ENCODE measurements at regions not wholly inside any gene's neighbourhood (a gene's known extent, or its start where the extent isn't known, plus 50 kb on each side); places are given as distances from the start of the nearest gene placed in this dataset.

DNA sequence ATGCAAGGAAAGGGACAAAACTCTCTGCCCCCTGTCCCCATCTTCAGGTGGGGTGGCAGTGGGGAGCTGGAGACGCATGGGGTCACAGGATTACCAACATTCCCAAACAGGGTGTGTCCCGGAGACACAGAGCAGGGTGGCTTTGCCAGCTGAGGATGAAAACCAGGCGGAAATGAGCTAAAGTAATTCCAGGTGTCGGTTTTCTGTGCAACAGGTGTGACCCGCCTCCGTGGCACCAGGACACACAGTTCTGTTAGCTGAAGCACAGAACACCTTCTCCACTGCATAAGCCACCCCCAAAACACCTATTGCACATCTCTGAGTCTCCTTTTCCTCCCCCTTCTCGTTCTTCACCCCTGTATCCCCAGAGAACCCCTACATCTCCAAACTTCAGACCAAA, 122.7 kb upstream of the GLI2 start:
- H3K4me1 ChIP-seq, result peaks cover 4% of the 10 kb centered on the region in 2 donors
- DNase-seq, result no peak
- in situ Hi-C loops (cut with MboI; ENCODE audit: low sequenced_read_pairs in 4 of 4), result no loop called here
- H3K27ac ChIP-seq, result no peak overlapping the region
- H3K9me3 ChIP-seq, result no peaks in the 10 kb centered on the region
- no peaks in the 10 kb centered on the region for H3K36me3 ChIP-seq
- no peaks in the 10 kb centered on the region for H3K27me3 ChIP-seq
- intact Hi-C loops (cut with DNase I; ENCODE audit: low total_unique reads), result no loop called here
- no peak overlapping the region for H3K4me3 ChIP-seq
- TF ChIP-seq, protein P1, sequence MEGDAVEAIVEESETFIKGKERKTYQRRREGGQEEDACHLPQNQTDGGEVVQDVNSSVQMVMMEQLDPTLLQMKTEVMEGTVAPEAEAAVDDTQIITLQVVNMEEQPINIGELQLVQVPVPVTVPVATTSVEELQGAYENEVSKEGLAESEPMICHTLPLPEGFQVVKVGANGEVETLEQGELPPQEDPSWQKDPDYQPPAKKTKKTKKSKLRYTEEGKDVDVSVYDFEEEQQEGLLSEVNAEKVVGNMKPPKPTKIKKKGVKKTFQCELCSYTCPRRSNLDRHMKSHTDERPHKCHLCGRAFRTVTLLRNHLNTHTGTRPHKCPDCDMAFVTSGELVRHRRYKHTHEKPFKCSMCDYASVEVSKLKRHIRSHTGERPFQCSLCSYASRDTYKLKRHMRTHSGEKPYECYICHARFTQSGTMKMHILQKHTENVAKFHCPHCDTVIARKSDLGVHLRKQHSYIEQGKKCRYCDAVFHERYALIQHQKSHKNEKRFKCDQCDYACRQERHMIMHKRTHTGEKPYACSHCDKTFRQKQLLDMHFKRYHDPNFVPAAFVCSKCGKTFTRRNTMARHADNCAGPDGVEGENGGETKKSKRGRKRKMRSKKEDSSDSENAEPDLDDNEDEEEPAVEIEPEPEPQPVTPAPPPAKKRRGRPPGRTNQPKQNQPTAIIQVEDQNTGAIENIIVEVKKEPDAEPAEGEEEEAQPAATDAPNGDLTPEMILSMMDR (IDR thresholded peaks at IDR 0.05 in 4 of 5, conservative IDR thresholded peaks at IDR 0.05 in 1 of 5), result no peak
- TF ChIP-seq POLR2A (IDR thresholded peaks at IDR 0.05), result no peak
- ATAC-seq, result no peak

DNA sequence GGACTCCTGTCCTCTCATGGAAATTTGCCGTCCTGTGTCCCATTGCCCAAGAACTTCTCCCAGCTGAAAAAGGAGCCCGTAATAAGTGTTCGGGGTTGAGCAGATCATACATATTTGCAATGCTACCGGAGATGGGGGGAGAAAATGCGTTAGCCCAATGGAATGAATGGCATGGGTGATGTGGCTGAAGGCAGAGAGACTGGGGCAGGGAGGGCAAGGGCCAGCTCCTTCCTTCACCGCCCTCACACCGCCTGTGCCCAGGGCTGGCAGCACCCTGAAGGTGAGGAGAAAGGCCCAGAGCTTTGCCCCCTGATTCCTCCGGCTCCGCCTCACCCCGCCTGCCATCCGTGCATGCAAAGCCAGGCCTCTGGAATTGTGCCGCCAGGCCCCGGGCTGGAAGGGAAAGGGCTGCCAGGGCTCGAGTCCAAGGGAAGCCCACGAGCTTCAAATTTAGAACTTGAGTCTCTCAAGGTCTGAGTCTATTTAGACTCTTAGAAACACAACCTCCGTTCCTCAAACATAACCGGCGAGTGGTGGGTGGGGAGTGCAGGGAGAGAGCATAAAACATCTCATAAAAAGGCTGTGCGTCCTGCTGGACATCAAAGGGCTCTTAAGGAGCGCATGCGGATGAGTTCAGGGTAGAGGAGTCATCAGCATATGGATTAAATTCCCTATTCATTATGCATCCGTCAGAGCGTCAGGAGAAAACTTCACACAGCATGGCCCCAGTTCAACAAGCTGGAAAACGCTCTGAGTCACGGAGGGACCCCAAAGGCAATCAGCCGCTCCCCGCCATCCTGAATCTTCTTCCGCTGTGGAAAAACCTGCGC, 121.7 kb upstream of the GLI2 start:
- no peak overlapping the region for H3K27ac ChIP-seq
- no peak for TF ChIP-seq POLR2A (IDR thresholded peaks at IDR 0.05)
- TF ChIP-seq, protein P1 (IDR thresholded peaks at IDR 0.05 in 4 of 5, conservative IDR thresholded peaks at IDR 0.05 in 1 of 5), result no peak

DNA sequence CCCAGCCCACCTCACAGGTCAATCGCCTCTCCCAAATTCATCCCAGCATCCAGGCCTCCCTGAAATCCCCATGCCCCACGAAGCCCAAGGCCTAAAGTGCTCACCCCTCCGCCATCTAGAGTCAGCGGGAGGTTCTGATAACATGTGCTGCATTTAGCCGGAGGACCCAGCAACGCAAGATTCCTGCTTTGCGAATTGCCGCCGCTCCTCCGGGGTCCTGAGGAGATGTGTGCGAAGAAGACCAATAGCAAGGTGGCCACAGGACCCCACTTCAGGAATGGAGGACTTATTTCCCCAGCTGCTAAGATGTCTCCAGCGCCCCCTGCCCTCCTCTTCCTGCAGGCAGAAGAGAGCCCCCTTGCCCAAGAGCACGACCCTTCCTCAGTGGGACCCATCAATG, 120.8 kb upstream of the GLI2 start:
- H3K27me3 ChIP-seq, result no peaks in the 10 kb centered on the region
- no peak overlapping the region for H3K27ac ChIP-seq
- H3K36me3 ChIP-seq, result no peaks in the 10 kb centered on the region
- ATAC-seq (no peak), DNase-seq (no peak)
- no peaks in the 10 kb centered on the region for H3K9me3 ChIP-seq
- in situ Hi-C loops (cut with MboI; ENCODE audit: low sequenced_read_pairs in 4 of 4), result no loop called here
- intact Hi-C loops (cut with DNase I; ENCODE audit: low total_unique reads), result no loop called here
- no peak overlapping the region for H3K4me3 ChIP-seq
- peaks cover 4% of the 10 kb centered on the region in 2 donors for H3K4me1 ChIP-seq
- TF ChIP-seq POLR2A (IDR thresholded peaks at IDR 0.05), result no peak
- TF ChIP-seq, protein P1 (IDR thresholded peaks at IDR 0.05 in 4 of 5, conservative IDR thresholded peaks at IDR 0.05 in 1 of 5), result no peak

More for the DNA sequence above, 121.7 kb upstream of the GLI2 start:
- no peak for ATAC-seq
- no peak for DNase-seq
- in situ Hi-C loops (cut with MboI; ENCODE audit: low sequenced_read_pairs in 4 of 4), result no loop called here
- no peak overlapping the region for H3K4me3 ChIP-seq
- peaks cover 4% of the 10 kb centered on the region in 2 donors for H3K4me1 ChIP-seq
- intact Hi-C loops (cut with DNase I; ENCODE audit: low total_unique reads), result no loop called here
- H3K27me3 ChIP-seq, result no peaks in the 10 kb centered on the region
- H3K9me3 ChIP-seq, result no peaks in the 10 kb centered on the region
- H3K36me3 ChIP-seq, result no peaks in the 10 kb centered on the region

DNA sequence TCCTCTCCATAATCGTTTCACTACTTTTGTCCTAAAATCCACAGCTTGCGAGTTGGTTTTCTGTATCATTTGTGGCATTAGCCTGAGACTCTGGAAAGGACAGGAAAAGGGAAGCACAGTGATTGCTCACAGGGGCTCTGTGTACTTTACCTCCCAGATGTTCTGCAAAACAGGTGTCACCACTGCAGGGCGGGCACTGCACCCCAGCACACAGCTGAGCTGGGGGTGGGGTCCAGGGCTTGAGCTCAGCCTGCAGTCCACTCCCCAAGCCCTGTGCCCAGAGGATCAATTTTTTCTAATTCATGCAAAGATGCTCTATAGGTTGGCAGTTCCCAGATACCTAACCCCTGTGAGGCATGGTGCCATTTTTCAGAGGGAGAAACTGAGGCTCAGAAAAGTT, 119.4 kb upstream of the GLI2 start:
- DNase-seq (no peak), ATAC-seq (no peak)
- Histone ChIP-seq H3K9me3 (no peaks in the 10 kb centered on the region), H3K27ac (no peak overlapping the region), H3K36me3 (no peaks in the 10 kb centered on the region), H3K4me1 (peaks cover 4% of the 10 kb centered on the region in 2 donors), H3K27me3 (no peaks in the 10 kb centered on the region), H3K4me3 (no peak overlapping the region)
- intact Hi-C loops (cut with DNase I; ENCODE audit: low total_unique reads), result no loop called here
- TF ChIP-seq, protein P1 (IDR thresholded peaks at IDR 0.05 in 4 of 5, conservative IDR thresholded peaks at IDR 0.05 in 1 of 5), result no peak
- TF ChIP-seq POLR2A (IDR thresholded peaks at IDR 0.05), result no peak
- in situ Hi-C loops (cut with MboI; ENCODE audit: low sequenced_read_pairs in 4 of 4), result no loop called here
